WERI-Rb-1 (cell line): ENCODE measurements at regions not wholly inside any gene's neighbourhood (a gene's known extent, or its start where the extent isn't known, plus 50 kb on each side); places are given as distances from the start of the nearest gene placed in this dataset.

Source experiments
- DNase-seq: peaks from one replicate; pipeline ENCODE4 v3.0.0-alpha.2; 2020
- H3K27ac ChIP-seq: fragments of 250-450 bp; sonication (Bioruptor Pico); 2 replicates; pipeline ENCODE4 v1.5.1; 2020; ENCODE audit warnings: mild to moderate bottlenecking, moderate library complexity
- H3K27me3 ChIP-seq: fragments of 250-450 bp; sonication (Bioruptor Pico); 2 replicates; pipeline ENCODE4 v1.5.1; 2021; ENCODE audit warnings: mild to moderate bottlenecking, low read depth, moderate library complexity; ENCODE audit not compliant: insufficient read depth, severe bottlenecking
- H3K36me3 ChIP-seq: fragments of 250-450 bp; sonication (Bioruptor Pico); 2 replicates; pipeline ENCODE4 v1.5.1; 2020; ENCODE audit warnings: mild to moderate bottlenecking, moderate library complexity
- H3K4me3 ChIP-seq: 2 replicates; pipeline ENCODE4 v1.5.1; 2011; ENCODE audit warnings: low read depth, mild to moderate bottlenecking, control low read depth, low read length
- H3K9me3 ChIP-seq: fragments of 250-450 bp; sonication (Bioruptor Pico); 2 replicates; pipeline ENCODE4 v1.5.1; 2021; ENCODE audit warnings: mild to moderate bottlenecking, moderate library complexity; ENCODE audit not compliant: severe bottlenecking
- CTCF ChIP-seq: IDR thresholded peaks from 2 replicates; pipeline ENCODE4 v1.5.1; 2011; ENCODE audit warnings: low read depth, mild to moderate bottlenecking, control low read depth, inconsistent platforms, low read length

- Histone ChIP-seq H3K27me3 (no peaks in the 10 kb centered on the region), H3K4me3 (no peak overlapping the region), H3K9me3 (no peaks in the 10 kb centered on the region), H3K27ac (no peak overlapping the region), H3K36me3 (no peaks in the 10 kb centered on the region)
- no peak for TF ChIP-seq CTCF
- no peak for DNase-seq
Observed at GRCh38 chr2:7539077-7539476, 621.9 kb downstream of the RNF144A start.

GRCh38 chr2:7539760-7540159, 622.5 kb downstream of the RNF144A start:
- no peaks in the 10 kb centered on the region for H3K27me3 ChIP-seq
- no peak for DNase-seq
- TF ChIP-seq CTCF: no peak
- no peaks in the 10 kb centered on the region for H3K36me3 ChIP-seq
- no peak overlapping the region for H3K4me3 ChIP-seq
- no peaks in the 10 kb centered on the region for H3K9me3 ChIP-seq
- H3K27ac ChIP-seq: no peak overlapping the region

GRCh38 chr2:7552825-7553570, 635.8 kb downstream of the RNF144A start:
- Histone ChIP-seq H3K4me3 (no peak overlapping the region), H3K9me3 (no peaks in the 10 kb centered on the region), H3K36me3 (no peaks in the 10 kb centered on the region), H3K27me3 (no peaks in the 10 kb centered on the region), H3K27ac (no peak overlapping the region)
- no peak for DNase-seq
- no peak for TF ChIP-seq CTCF

- Histone ChIP-seq H3K9me3 (no peaks in the 10 kb centered on the region), H3K27ac (no peak overlapping the region), H3K27me3 (no peaks in the 10 kb centered on the region), H3K4me3 (no peak overlapping the region), H3K36me3 (no peaks in the 10 kb centered on the region)
- no peak for DNase-seq
- no peak for TF ChIP-seq CTCF
Observed at GRCh38 chr2:7555260-7555659, 638.0 kb downstream of the RNF144A start.

- no peaks in the 10 kb centered on the region for H3K9me3 ChIP-seq
- no peaks in the 10 kb centered on the region for H3K27me3 ChIP-seq
- no peak overlapping the region for H3K27ac ChIP-seq
- DNase-seq: no peak
- no peak overlapping the region for H3K4me3 ChIP-seq
- no peak for TF ChIP-seq CTCF
- H3K36me3 ChIP-seq: no peaks in the 10 kb centered on the region
Observed at GRCh38 chr2:7557376-7557775, 640.2 kb downstream of the RNF144A start.

GRCh38 chr2:7559791-7560190, 642.6 kb downstream of the RNF144A start:
- H3K27ac ChIP-seq: no peak overlapping the region

More at GRCh38 chr2:7559791-7560190, 642.6 kb downstream of the RNF144A start:
- DNase-seq: no peak
- Histone ChIP-seq H3K27me3 (no peaks in the 10 kb centered on the region), H3K36me3 (no peaks in the 10 kb centered on the region), H3K9me3 (no peaks in the 10 kb centered on the region), H3K4me3 (no peak overlapping the region)
- no peak for TF ChIP-seq CTCF
